Colonic mucosa (tissue), 4 donors: ENCODE measurements at regions not wholly inside any gene's neighbourhood (a gene's known extent, or its start where the extent isn't known, plus 50 kb on each side); places are given as distances from the start of the nearest gene placed in this dataset.
"Not testable (repeated sequence)": the region's sequence is repeated elsewhere in the genome, so short reads cannot be mapped to it uniquely, and the experiment has no call there.

Experiments
- DNase-seq: peaks from one replicate; pipeline ENCODE4 v3.0.0-alpha.2; 2020
- H3K27ac ChIP-seq: fragments of 200-600 bp; one replicate; pipeline ENCODE4 v1.8.0; 2021
- H3K27me3 ChIP-seq: fragments of 200-600 bp; one replicate; pipeline ENCODE4 v1.8.0; 2021
- H3K36me3 ChIP-seq: fragments of 200-600 bp; one replicate; pipeline ENCODE4 v1.8.0; 2021
- H3K4me1 ChIP-seq: fragments of 200-600 bp; one replicate; pipeline ENCODE4 v1.8.0; 2021; ENCODE audit warnings: mild to moderate bottlenecking
- H3K4me3 ChIP-seq: fragments of 200-600 bp; one replicate; pipeline ENCODE4 v1.8.0; 2021
- H3K9ac ChIP-seq, 2 donors: one replicate each; pipeline ENCODE4 v1.7.0; 2013; ENCODE audit warnings: control low read depth in 2 of 2, low read depth in 2 of 2, low read length in 2 of 2
- H3K9me3 ChIP-seq: fragments of 200-600 bp; one replicate; pipeline ENCODE4 v1.8.0; 2021
- intact Hi-C: fragments of 100-400 bp; cut with DNase I; formaldehyde crosslinking; loops from one replicate; pipeline ENCODE4 v1.14.1; 2022
- TF ChIP-seq, protein P1 (sequence below): fragments of 200-600 bp; IDR thresholded peaks from one replicate; pipeline ENCODE4 v1.8.0; 2022; ENCODE audit warnings: antibody characterized with exemption, mild to moderate bottlenecking
- donor health status: healthy.
- donor health status: DM: no; HTN: no; CAD: no.
- donor health status: DM: no; HTN: no; CAD: no.

- no peak overlapping the region for H3K4me3 ChIP-seq
- no peaks in the 10 kb centered on the region for H3K4me1 ChIP-seq
- no peaks in the 10 kb centered on the region for H3K36me3 ChIP-seq
- no peak overlapping the region for H3K9ac ChIP-seq
- TF ChIP-seq, protein P1, sequence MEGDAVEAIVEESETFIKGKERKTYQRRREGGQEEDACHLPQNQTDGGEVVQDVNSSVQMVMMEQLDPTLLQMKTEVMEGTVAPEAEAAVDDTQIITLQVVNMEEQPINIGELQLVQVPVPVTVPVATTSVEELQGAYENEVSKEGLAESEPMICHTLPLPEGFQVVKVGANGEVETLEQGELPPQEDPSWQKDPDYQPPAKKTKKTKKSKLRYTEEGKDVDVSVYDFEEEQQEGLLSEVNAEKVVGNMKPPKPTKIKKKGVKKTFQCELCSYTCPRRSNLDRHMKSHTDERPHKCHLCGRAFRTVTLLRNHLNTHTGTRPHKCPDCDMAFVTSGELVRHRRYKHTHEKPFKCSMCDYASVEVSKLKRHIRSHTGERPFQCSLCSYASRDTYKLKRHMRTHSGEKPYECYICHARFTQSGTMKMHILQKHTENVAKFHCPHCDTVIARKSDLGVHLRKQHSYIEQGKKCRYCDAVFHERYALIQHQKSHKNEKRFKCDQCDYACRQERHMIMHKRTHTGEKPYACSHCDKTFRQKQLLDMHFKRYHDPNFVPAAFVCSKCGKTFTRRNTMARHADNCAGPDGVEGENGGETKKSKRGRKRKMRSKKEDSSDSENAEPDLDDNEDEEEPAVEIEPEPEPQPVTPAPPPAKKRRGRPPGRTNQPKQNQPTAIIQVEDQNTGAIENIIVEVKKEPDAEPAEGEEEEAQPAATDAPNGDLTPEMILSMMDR = no peak
- no peak for DNase-seq
- H3K27ac ChIP-seq = no peak overlapping the region
- H3K27me3 ChIP-seq = no peaks in the 10 kb centered on the region
- intact Hi-C loops = no loop called here
- H3K9me3 ChIP-seq = no peaks in the 10 kb centered on the region
These were observed 101.1 kb upstream of the POGK start for GRCh38 chr1:166738140-166738539.

DNA sequence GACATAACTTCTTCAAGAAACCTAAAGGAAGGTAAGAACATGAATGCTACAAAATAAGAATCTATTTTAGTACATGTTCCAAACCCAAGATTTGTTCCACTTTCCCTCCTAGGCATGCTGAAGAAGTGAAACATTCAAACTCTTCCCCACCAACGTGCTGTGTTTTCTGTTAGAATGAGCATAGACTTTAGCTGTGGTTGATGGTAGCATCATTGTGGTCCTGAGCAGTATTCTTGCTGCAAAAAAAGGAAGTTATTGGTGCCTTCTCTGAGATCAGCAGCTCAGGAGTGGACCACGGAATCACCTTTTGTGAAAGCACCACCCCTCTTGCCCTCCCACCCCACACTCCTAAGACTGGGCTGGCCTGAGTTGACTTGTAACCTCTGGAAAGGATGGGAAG lies 100.4 kb upstream of the POGK start:
- Histone ChIP-seq H3K4me1 (no peaks in the 10 kb centered on the region), H3K9ac (no peak overlapping the region), H3K4me3 (no peak overlapping the region), H3K27ac (no peak overlapping the region), H3K36me3 (no peaks in the 10 kb centered on the region), H3K9me3 (no peaks in the 10 kb centered on the region), H3K27me3 (no peaks in the 10 kb centered on the region)
- no peak for DNase-seq
- TF ChIP-seq, protein P1 = no peak
- intact Hi-C loops = no loop called here

- no peaks in the 10 kb centered on the region for H3K36me3 ChIP-seq
- H3K9me3 ChIP-seq = no peaks in the 10 kb centered on the region
- no peak for DNase-seq
- intact Hi-C loops = no loop called here
- H3K4me3 ChIP-seq = no peak overlapping the region
- no peak overlapping the region for H3K27ac ChIP-seq
- TF ChIP-seq, protein P1 = no peak
- H3K27me3 ChIP-seq = no peaks in the 10 kb centered on the region
- no peaks in the 10 kb centered on the region for H3K4me1 ChIP-seq
- H3K9ac ChIP-seq = no peak overlapping the region
These were observed 98.5 kb upstream of the POGK start for GRCh38 chr1:166740668-166741276.

DNA sequence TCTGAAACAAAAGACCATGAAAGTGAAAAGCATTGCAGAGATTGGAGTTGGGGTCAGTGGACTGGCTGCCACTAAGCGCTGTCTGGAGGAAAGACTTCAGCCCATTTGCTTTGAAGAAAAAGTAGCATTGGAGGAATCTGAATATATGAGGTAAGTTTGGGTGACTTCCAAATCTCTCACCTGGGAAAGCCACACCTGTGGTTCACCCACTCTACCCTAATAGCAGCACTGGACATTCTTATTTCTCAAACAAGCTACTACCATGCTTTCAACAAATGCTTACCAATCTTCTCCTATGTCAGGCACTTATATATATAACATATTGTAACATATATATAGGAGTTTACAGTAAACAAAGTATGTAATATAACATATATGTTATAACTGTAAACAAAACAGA lies 76.0 kb upstream of the POGK start:
- intact Hi-C loops = no loop called here
- Histone ChIP-seq H3K4me1 (no peaks in the 10 kb centered on the region), H3K36me3 (no peaks in the 10 kb centered on the region), H3K9me3 (no peaks in the 10 kb centered on the region), H3K4me3 (no peak overlapping the region), H3K27me3 (no peaks in the 10 kb centered on the region), H3K9ac (no peak overlapping the region), H3K27ac (no peak overlapping the region)
- TF ChIP-seq, protein P1 = no peak
- no peak for DNase-seq

GRCh38 chr1:166766942-166767341 lies 72.3 kb upstream of the POGK start:
- no peak overlapping the region for H3K27ac ChIP-seq
- H3K27me3 ChIP-seq = no peaks in the 10 kb centered on the region
- H3K36me3 ChIP-seq = no peaks in the 10 kb centered on the region
- no peak overlapping the region for H3K9ac ChIP-seq
- TF ChIP-seq, protein P1 = no peak
- H3K4me3 ChIP-seq = no peak overlapping the region
- no peaks in the 10 kb centered on the region for H3K9me3 ChIP-seq
- DNase-seq = no peak
- intact Hi-C loops = no loop called here
- no peaks in the 10 kb centered on the region for H3K4me1 ChIP-seq

DNA sequence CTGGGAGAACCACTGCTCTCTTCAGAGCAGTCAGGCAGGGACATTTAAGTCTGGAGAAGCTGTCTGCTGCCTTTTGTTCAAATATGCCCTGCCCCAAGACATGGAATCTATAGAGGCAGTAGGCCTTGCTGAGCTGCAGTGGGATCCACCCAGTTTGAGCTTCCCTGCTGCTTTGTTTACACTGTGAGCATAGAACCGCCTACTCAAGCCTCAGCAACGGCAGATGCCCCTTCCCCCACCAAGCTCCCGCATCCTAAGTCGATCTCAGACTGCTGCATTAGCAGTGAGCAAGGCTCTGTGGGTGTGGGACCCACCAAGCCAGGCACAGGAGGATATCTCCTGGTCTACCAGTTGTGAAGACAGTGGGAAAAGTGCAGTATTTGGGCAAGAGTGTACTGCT lies 54.6 kb upstream of the POGK start:
- H3K9ac ChIP-seq, H3K9me3 ChIP-seq, H3K4me3 ChIP-seq, H3K27ac ChIP-seq, H3K27me3 ChIP-seq, H3K36me3 ChIP-seq, DNase-seq, intact Hi-C loops, H3K4me1 ChIP-seq: not testable (repeated sequence)
